ENCODE measurements at regions not wholly inside any gene's neighbourhood (a gene's known extent, or its start where the extent isn't known, plus 50 kb on each side); places are given as distances from the start of the nearest gene placed in this dataset.
A peak's percentile ranks its signal among the peaks of the same experiment; 100 is the strongest.

DNA sequence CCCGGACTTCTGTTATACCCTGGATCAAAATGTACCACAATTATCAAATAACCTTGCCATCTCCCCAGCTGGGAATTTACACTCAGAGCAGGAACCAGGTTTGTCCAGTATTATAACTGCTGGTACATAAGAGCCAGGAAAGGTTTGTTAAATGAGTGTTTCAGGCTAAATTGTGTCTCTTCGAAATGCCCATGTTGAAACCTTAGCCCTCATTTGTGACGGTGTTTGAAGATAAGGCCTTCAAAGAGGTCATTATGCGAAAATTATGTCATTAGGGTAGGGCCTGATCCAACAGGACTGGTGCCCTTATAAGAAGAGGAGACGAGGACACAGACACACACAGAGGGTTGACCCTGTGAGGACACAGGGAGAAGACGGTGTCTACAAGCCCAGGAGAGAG is 73.5 kb upstream of the DHRSX start:
- H3K4me3 ChIP-seq (ENCODE audit: low read depth, low read length): no peak overlapping the region
- no peaks in the 10 kb centered on the region for H3K36me3 ChIP-seq (ENCODE audit: control insufficient read depth in 2 of 2, insufficient read depth in 1 of 2, low read length in 2 of 2)
- CTCF ChIA-PET: no interaction called here
- POLR2A ChIA-PET: no interaction called here
- TF ChIP-seq ZNF629 (tag by site-specific recombination; IDR thresholded peaks at IDR 0.05) (peak; percentile 45; the same call in 1 of the 2 replicates), KLF17 (tag by site-specific recombination; IDR thresholded peaks at IDR 0.05) (peak; percentile 76), ZBTB1 (tag by site-specific recombination; IDR thresholded peaks at IDR 0.05) (no peak), ZNF2 (tag by site-specific recombination; IDR thresholded peaks at IDR 0.05) (no peak), ZNF571 (tag by site-specific recombination; IDR thresholded peaks at IDR 0.05) (no peak)
- TF ChIP-seq, protein P1, sequence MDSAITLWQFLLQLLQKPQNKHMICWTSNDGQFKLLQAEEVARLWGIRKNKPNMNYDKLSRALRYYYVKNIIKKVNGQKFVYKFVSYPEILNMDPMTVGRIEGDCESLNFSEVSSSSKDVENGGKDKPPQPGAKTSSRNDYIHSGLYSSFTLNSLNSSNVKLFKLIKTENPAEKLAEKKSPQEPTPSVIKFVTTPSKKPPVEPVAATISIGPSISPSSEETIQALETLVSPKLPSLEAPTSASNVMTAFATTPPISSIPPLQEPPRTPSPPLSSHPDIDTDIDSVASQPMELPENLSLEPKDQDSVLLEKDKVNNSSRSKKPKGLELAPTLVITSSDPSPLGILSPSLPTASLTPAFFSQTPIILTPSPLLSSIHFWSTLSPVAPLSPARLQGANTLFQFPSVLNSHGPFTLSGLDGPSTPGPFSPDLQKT (IDR thresholded peaks at IDR 0.05; ENCODE audit: borderline replicate concordance, low read depth, low read length): no peak
- TF ChIP-seq, protein P2, sequence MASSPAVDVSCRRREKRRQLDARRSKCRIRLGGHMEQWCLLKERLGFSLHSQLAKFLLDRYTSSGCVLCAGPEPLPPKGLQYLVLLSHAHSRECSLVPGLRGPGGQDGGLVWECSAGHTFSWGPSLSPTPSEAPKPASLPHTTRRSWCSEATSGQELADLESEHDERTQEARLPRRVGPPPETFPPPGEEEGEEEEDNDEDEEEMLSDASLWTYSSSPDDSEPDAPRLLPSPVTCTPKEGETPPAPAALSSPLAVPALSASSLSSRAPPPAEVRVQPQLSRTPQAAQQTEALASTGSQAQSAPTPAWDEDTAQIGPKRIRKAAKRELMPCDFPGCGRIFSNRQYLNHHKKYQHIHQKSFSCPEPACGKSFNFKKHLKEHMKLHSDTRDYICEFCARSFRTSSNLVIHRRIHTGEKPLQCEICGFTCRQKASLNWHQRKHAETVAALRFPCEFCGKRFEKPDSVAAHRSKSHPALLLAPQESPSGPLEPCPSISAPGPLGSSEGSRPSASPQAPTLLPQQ (tag by site-specific recombination; IDR thresholded peaks at IDR 0.05): 0 out of 2 replicates have a peak, but pooled peaks have one; percentile 30
- H3K27ac ChIP-seq (ENCODE audit: extremely low read depth, low read depth, low read length): no peak overlapping the region; the same call in 1 of the 2 replicates
- H3K4me1 ChIP-seq (ENCODE audit: control insufficient read depth, insufficient read depth, low read length): peaks cover 17% of the 10 kb centered on the region; the same call in 1 of the 2 replicates
- H3K9me3 ChIP-seq (ENCODE audit: control insufficient read depth, insufficient read depth, low read depth, low read length): peaks cover 2% of the 10 kb centered on the region; the same call in 1 of the 2 replicates

DNA sequence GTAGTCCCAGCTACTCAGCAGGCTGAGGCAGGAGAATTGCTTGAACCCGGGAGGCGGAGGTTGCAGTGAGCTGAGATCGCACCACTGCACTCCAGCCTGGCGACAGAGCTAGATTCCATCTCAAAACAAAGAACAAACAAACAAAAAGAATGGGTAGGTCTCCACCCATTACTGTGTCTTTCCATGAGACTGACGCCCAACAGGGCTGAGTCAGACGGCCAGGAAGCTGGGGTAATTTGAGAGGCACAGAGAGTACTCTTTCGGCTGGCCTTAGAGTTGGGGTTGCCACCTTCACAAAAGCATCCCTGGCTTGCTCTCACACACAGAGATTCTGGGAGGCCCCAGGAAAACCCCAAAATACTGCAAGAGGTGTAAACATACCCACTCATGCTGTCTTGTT is 72.0 kb upstream of the DHRSX start:
- POLR2A ChIA-PET: no interaction called here
- Histone ChIP-seq H3K9me3 (ENCODE audit: control insufficient read depth, insufficient read depth, low read depth, low read length) (peaks cover 2% of the 10 kb centered on the region; the same call in 1 of the 2 replicates), H3K4me3 (ENCODE audit: low read depth, low read length) (no peak overlapping the region), H3K36me3 (ENCODE audit: control insufficient read depth in 2 of 2, insufficient read depth in 1 of 2, low read length in 2 of 2) (no peaks in the 10 kb centered on the region), H3K27ac (ENCODE audit: extremely low read depth, low read depth, low read length) (peak overlapping the region; percentile 27; the same call in 1 of the 2 replicates), H3K4me1 (ENCODE audit: control insufficient read depth, insufficient read depth, low read length) (peaks cover 11% of the 10 kb centered on the region; the same call in 1 of the 2 replicates)
- TF ChIP-seq ZNF561 (tag by site-specific recombination; IDR thresholded peaks at IDR 0.05; ENCODE audit: borderline replicate concordance) (peak; percentile 84), KLF1 (tag by site-specific recombination; IDR thresholded peaks at IDR 0.05) (peak; percentile 70), ZFHX2 (tag by site-specific recombination; conservative IDR thresholded peaks at IDR 0.05) (no peak), ZBTB17 (tag by site-specific recombination; IDR thresholded peaks at IDR 0.05) (no peak), ZNF449 (tag by site-specific recombination; IDR thresholded peaks at IDR 0.05) (peak; percentile 95), ZNF600 (tag by site-specific recombination; IDR thresholded peaks at IDR 0.05) (0 out of 2 replicates have a peak, but pooled peaks have one; percentile 55)
- CTCF ChIA-PET: no interaction called here

DNA sequence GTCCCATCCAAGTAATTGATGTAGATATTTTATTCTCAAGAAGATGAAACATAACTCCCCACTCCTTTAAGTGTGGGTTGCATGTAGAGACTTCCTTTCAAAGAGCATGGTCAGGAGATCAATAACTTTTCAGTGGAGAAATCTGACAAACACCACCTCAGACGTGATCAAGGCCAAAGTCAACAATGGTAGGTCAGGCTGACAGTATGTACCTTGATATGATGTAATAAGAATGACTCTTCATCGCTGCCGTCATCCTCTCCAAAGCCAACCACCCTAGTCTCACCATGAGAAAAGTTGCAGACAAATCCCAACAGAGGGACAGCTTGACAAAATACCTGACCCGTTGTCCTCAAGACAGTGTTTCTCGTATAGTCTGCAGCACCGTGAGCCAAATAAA is 67.3 kb upstream of the DHRSX start:
- POLR2A ChIA-PET: no interaction called here
- CTCF ChIA-PET: no interaction called here
- no peak overlapping the region for H3K4me3 ChIP-seq (ENCODE audit: low read depth, low read length)
- peaks cover 3% of the 10 kb centered on the region; the same call in 1 of the 2 replicates for H3K4me1 ChIP-seq (ENCODE audit: control insufficient read depth, insufficient read depth, low read length)
- no peaks in the 10 kb centered on the region for H3K36me3 ChIP-seq (ENCODE audit: control insufficient read depth in 2 of 2, insufficient read depth in 1 of 2, low read length in 2 of 2)
- peaks cover 2% of the 10 kb centered on the region; the same call in 1 of the 2 replicates for H3K9me3 ChIP-seq (ENCODE audit: control insufficient read depth, insufficient read depth, low read depth, low read length)
- no peak overlapping the region for H3K27ac ChIP-seq (ENCODE audit: extremely low read depth, low read depth, low read length)
- no peak for TF ChIP-seq ZNF449 (tag by site-specific recombination; IDR thresholded peaks at IDR 0.05)
- TF ChIP-seq ZNF747 (tag by site-specific recombination; IDR thresholded peaks at IDR 0.05): no peak
- TF ChIP-seq HOXC10 (CRISPR knock-in tag; IDR thresholded peaks at IDR 0.05): no peak
- TF ChIP-seq, protein P3, sequence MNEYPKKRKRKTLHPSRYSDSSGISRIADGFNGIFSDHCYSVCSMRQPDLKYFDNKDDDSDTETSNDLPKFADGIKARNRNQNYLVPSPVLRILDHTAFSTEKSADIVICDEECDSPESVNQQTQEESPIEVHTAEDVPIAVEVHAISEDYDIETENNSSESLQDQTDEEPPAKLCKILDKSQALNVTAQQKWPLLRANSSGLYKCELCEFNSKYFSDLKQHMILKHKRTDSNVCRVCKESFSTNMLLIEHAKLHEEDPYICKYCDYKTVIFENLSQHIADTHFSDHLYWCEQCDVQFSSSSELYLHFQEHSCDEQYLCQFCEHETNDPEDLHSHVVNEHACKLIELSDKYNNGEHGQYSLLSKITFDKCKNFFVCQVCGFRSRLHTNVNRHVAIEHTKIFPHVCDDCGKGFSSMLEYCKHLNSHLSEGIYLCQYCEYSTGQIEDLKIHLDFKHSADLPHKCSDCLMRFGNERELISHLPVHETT (tag by site-specific recombination; IDR thresholded peaks at IDR 0.05): no peak
- no peak for TF ChIP-seq ZNF221 (tag by site-specific recombination; IDR thresholded peaks at IDR 0.05; ENCODE audit: borderline replicate concordance)
- TF ChIP-seq ZNF473 (tag by site-specific recombination; IDR thresholded peaks at IDR 0.05): no peak
- TF ChIP-seq MEIS1 (CRISPR knock-in tag; IDR thresholded peaks at IDR 0.05; ENCODE audit: borderline replicate concordance): no peak
- no peak for TF ChIP-seq ZNF560 (tag by site-specific recombination; IDR thresholded peaks at IDR 0.05; ENCODE audit: borderline replicate concordance)
- TF ChIP-seq, protein P4, sequence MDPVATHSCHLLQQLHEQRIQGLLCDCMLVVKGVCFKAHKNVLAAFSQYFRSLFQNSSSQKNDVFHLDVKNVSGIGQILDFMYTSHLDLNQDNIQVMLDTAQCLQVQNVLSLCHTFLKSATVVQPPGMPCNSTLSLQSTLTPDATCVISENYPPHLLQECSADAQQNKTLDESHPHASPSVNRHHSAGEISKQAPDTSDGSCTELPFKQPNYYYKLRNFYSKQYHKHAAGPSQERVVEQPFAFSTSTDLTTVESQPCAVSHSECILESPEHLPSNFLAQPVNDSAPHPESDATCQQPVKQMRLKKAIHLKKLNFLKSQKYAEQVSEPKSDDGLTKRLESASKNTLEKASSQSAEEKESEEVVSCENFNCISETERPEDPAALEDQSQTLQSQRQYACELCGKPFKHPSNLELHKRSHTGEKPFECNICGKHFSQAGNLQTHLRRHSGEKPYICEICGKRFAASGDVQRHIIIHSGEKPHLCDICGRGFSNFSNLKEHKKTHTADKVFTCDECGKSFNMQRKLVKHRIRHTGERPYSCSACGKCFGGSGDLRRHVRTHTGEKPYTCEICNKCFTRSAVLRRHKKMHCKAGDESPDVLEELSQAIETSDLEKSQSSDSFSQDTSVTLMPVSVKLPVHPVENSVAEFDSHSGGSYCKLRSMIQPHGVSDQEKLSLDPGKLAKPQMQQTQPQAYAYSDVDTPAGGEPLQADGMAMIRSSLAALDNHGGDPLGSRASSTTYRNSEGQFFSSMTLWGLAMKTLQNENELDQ (tag by site-specific recombination; IDR thresholded peaks at IDR 0.05; ENCODE audit: low read depth): no peak

Data from HEK293 (cell line).